GM18517 (cell line): ENCODE measurements at regions not wholly inside any gene's neighbourhood (a gene's known extent, or its start where the extent isn't known, plus 50 kb on each side); places are given as distances from the start of the nearest gene placed in this dataset.

Experiments used
- ATAC-seq: cut with Tn5 transposase; IDR thresholded peaks from one replicate; pipeline ENCODE4 v1.9.1; 2021; ENCODE audit warnings: mild to moderate bottlenecking, moderate library complexity; ENCODE audit not compliant: unreplicated experiment

- ATAC-seq: no peak
These were observed 58.9 kb upstream of the LINC00305 start for GRCh38 chr18:64207820-64208219.

GRCh38 chr18:64203295-64203694, 54.4 kb upstream of the LINC00305 start:
- no peak for ATAC-seq

GRCh38 chr18:64202863-64203262, 54.0 kb upstream of the LINC00305 start:
- no peak for ATAC-seq

DNA sequence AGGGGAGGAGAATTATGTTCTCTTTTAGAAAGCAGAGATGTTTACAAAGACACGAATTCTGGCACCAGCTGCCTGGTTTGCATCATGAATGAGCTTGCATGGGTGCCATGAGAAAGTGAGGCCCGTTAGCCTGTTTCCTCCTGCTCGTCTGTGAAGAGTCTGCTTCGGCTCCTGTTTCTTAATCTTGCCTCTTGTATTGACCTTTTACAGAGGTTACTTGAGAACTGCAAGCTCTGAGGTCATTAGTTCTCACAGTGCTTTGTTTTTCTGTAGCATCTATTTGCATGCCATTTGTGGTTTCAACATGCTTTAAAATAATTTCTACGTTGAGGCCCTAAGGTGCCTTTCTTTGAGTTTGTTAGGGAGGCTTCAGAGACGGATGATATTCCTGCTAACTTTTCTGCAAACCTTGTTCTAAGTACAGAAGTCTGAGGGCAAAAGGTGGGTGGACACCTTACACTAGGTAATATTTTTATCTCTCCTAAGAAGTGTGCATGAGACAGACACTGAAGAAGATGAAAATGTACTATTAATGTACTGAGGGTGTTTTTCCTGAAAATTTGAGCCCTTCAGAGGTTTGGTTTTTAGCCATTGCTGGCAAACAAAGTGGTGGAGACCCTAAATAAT, 53.4 kb upstream of the LINC00305 start:
- ATAC-seq: no peak

- ATAC-seq: no peak
These were observed 52.9 kb upstream of the LINC00305 start for GRCh38 chr18:64201781-64202180.

- ATAC-seq: no peak
These were observed 50.7 kb upstream of the LINC00305 start for GRCh38 chr18:64199581-64199980.
